DND-41 (cell line): ENCODE measurements at regions not wholly inside any gene's neighbourhood (a gene's known extent, or its start where the extent isn't known, plus 50 kb on each side); places are given as distances from the start of the nearest gene placed in this dataset.

Source experiments
- EZH2 ChIP-seq: IDR thresholded peaks from 3 replicates; pipeline ENCODE4 v1.6.1; 2012; ENCODE audit warnings: borderline replicate concordance, low read depth, mild to moderate bottlenecking, moderate library complexity, low read length, inconsistent platforms; ENCODE audit not compliant: severe bottlenecking
- TF ChIP-seq, protein P1 (sequence below): IDR thresholded peaks from 2 replicates; pipeline ENCODE4 v1.5.1; 2012; ENCODE audit warnings: borderline replicate concordance, low read length, moderate library complexity, mild to moderate bottlenecking; ENCODE audit not compliant: poor library complexity, severe bottlenecking; ENCODE audit errors: extremely low read depth

- TF ChIP-seq EZH2, result no peak
- TF ChIP-seq, protein P1, sequence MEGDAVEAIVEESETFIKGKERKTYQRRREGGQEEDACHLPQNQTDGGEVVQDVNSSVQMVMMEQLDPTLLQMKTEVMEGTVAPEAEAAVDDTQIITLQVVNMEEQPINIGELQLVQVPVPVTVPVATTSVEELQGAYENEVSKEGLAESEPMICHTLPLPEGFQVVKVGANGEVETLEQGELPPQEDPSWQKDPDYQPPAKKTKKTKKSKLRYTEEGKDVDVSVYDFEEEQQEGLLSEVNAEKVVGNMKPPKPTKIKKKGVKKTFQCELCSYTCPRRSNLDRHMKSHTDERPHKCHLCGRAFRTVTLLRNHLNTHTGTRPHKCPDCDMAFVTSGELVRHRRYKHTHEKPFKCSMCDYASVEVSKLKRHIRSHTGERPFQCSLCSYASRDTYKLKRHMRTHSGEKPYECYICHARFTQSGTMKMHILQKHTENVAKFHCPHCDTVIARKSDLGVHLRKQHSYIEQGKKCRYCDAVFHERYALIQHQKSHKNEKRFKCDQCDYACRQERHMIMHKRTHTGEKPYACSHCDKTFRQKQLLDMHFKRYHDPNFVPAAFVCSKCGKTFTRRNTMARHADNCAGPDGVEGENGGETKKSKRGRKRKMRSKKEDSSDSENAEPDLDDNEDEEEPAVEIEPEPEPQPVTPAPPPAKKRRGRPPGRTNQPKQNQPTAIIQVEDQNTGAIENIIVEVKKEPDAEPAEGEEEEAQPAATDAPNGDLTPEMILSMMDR, result no peak
These were observed 205.5 kb upstream of the POU2AF2 start for GRCh38 chr11:111039982-111040381.
